Kidney (tissue), 13 donors: ENCODE measurements at regions not wholly inside any gene's neighbourhood (a gene's known extent, or its start where the extent isn't known, plus 50 kb on each side); places are given as distances from the start of the nearest gene placed in this dataset.

ENCODE experiments used
- DNase-seq, 5 donors: peaks; one replicate each; pipeline ENCODE4 v3.0.0-alpha.2; 2013 to 2020
- FAIRE-seq: peaks from 2 replicates; lab custom pipeline; 2012; peaks lifted over from hg19 to GRCh38; lab: Jason Lieb, UNC
- H3K27ac ChIP-seq, 2 donors: one replicate each; pipeline ENCODE4 v1.7.0; 2013; ENCODE audit warnings: low read depth in 2 of 2, low read length in 2 of 2, inconsistent platforms in 1 of 2
- H3K27me3 ChIP-seq: one replicate; pipeline ENCODE4 v1.7.1; 2013; ENCODE audit warnings: low read length, inconsistent platforms; ENCODE audit not compliant: control insufficient read depth, insufficient read depth
- H3K36me3 ChIP-seq, 3 donors: one replicate each; pipeline versions ENCODE4 v1.7.0 to v1.7.1; 2013; ENCODE audit warnings: low read length in 3 of 3, control low read depth in 1 of 3, inconsistent platforms in 1 of 3; ENCODE audit not compliant: insufficient read depth in 3 of 3, control insufficient read depth in 2 of 3
- H3K4me1 ChIP-seq, 3 donors: one replicate each; pipeline versions ENCODE4 v1.7.0 to v1.7.1; 2013; ENCODE audit warnings: low read length in 3 of 3, inconsistent platforms in 1 of 3, low read depth in 1 of 3; ENCODE audit not compliant: control insufficient read depth in 2 of 3, insufficient read depth in 2 of 3
- H3K4me3 ChIP-seq, 3 donors: one replicate each; pipeline versions ENCODE4 v1.7.0 to v1.8.1; 2013; ENCODE audit warnings: low read length in 3 of 3, control low read depth in 1 of 3, inconsistent platforms in 1 of 3
- H3K9ac ChIP-seq, 3 donors: one replicate each; pipeline versions ENCODE4 v1.7.0 to v1.7.1; 2013; ENCODE audit warnings: low read length in 3 of 3, control low read depth in 1 of 3, inconsistent platforms in 1 of 3
- H3K9me3 ChIP-seq, 3 donors: one replicate each; pipeline versions ENCODE4 v1.7.0 to v1.7.1; 2013; ENCODE audit warnings: low read length in 3 of 3, control low read depth in 1 of 3, inconsistent platforms in 1 of 3; ENCODE audit not compliant: control insufficient read depth in 2 of 3, insufficient read depth in 1 of 3
- CTCF ChIP-seq: IDR thresholded peaks from 3 replicates; pipeline ENCODE4 v1.5.1; 2012; ENCODE audit warnings: mild to moderate bottlenecking, moderate library complexity, borderline replicate concordance; ENCODE audit not compliant: insufficient read depth; ENCODE audit errors: extremely low read depth
- intact Hi-C: fragments of 100-400 bp; cut with DNase I; formaldehyde crosslinking; loops from one replicate; pipeline ENCODE4 v1.11.1; 2022
- donor health status: control.
- donor health status: control.
- donor health status: control.
- donor health status: control.
- donor health status: control.
- donor health status: DM: yes; HTN: yes; CAD: no.
- donor health status: Normal renal cell carcinoma (clear cell type).

- DNase-seq (no peak), FAIRE-seq (no peak)
- no peaks in the 10 kb centered on the region for H3K9me3 ChIP-seq
- H3K4me3 ChIP-seq: no peak overlapping the region
- no peaks in the 10 kb centered on the region for H3K27me3 ChIP-seq
- intact Hi-C loops: no loop called here
- TF ChIP-seq CTCF: no peak
- H3K9ac ChIP-seq: no peak overlapping the region
- no peaks in the 10 kb centered on the region for H3K36me3 ChIP-seq
- H3K27ac ChIP-seq: no peak overlapping the region
- no peaks in the 10 kb centered on the region for H3K4me1 ChIP-seq
Observed at GRCh38 chr9:3650994-3651622, 125.3 kb upstream of the RFX3 start.

GRCh38 chr9:3648722-3649246 lies 123.0 kb upstream of the RFX3 start:
- no peak for TF ChIP-seq CTCF
- H3K4me3 ChIP-seq: no peak overlapping the region
- H3K27ac ChIP-seq: no peak overlapping the region
- no peaks in the 10 kb centered on the region for H3K36me3 ChIP-seq
- DNase-seq (no peak), FAIRE-seq (no peak)
- H3K9me3 ChIP-seq: no peaks in the 10 kb centered on the region
- H3K27me3 ChIP-seq: no peaks in the 10 kb centered on the region
- H3K4me1 ChIP-seq: no peaks in the 10 kb centered on the region
- intact Hi-C loops: no loop called here
- H3K9ac ChIP-seq: no peak overlapping the region

- FAIRE-seq: no peak
- H3K27me3 ChIP-seq: no peaks in the 10 kb centered on the region
- intact Hi-C loops: no loop called here
- DNase-seq: no peak
- no peak overlapping the region for H3K4me3 ChIP-seq
- TF ChIP-seq CTCF: no peak
- H3K9ac ChIP-seq: no peak overlapping the region
- no peaks in the 10 kb centered on the region for H3K36me3 ChIP-seq
- H3K9me3 ChIP-seq: no peaks in the 10 kb centered on the region
- H3K4me1 ChIP-seq: no peaks in the 10 kb centered on the region
- no peak overlapping the region for H3K27ac ChIP-seq
Observed at GRCh38 chr9:3648266-3648665, 122.5 kb upstream of the RFX3 start.

- Histone ChIP-seq H3K9me3 (no peaks in the 10 kb centered on the region), H3K9ac (no peak overlapping the region), H3K4me3 (no peak overlapping the region), H3K27me3 (no peaks in the 10 kb centered on the region), H3K4me1 (no peaks in the 10 kb centered on the region), H3K36me3 (no peaks in the 10 kb centered on the region), H3K27ac (no peak overlapping the region)
- FAIRE-seq (no peak), DNase-seq (no peak)
- intact Hi-C loops: no loop called here
- no peak for TF ChIP-seq CTCF
Observed at GRCh38 chr9:3647652-3648051, 121.9 kb upstream of the RFX3 start.
